Loucy (cell line): ENCODE measurements at regions not wholly inside any gene's neighbourhood (a gene's known extent, or its start where the extent isn't known, plus 50 kb on each side); places are given as distances from the start of the nearest gene placed in this dataset.

Experiments
- CTCF ChIP-seq: fragments of 200-600 bp; sonication (generic); conservative IDR thresholded peaks from 2 replicates; pipeline ENCODE4 v1.5.1; 2014; ENCODE audit warnings: mild to moderate bottlenecking, antibody characterized with exemption, low read length
- EZH2phosphoT487 ChIP-seq: fragments of 200-600 bp; IDR thresholded peaks from 2 replicates; pipeline ENCODE4 v1.6.1; 2018; ENCODE audit warnings: antibody characterized with exemption, mild to moderate bottlenecking, moderate library complexity, borderline replicate concordance

- TF ChIP-seq CTCF, result no peak
- no peak for TF ChIP-seq EZH2phosphoT487
Measured at GRCh38 chr5:10913841-10914240, 152.8 kb upstream of the DAP start.
